Epithelial cell of proximal tubule (primary cell): ENCODE measurements at regions not wholly inside any gene's neighbourhood (a gene's known extent, or its start where the extent isn't known, plus 50 kb on each side); places are given as distances from the start of the nearest gene placed in this dataset.
A peak's percentile ranks its signal among the peaks of the same experiment; 100 is the strongest.

Experiments
- DNase-seq: peaks from one replicate; pipeline ENCODE4 v3.0.0-alpha.2; 2011; ENCODE audit warnings: low read depth
- H3K4me3 ChIP-seq: 2 replicates; pipeline ENCODE4 v1.5.1; 2011; ENCODE audit warnings: low read depth, mild to moderate bottlenecking, low read length
- CTCF ChIP-seq: conservative IDR thresholded peaks from 2 replicates; pipeline ENCODE4 v1.5.1; 2012; ENCODE audit warnings: low read depth, mild to moderate bottlenecking, low read length

- TF ChIP-seq CTCF: peak; percentile 27
- no peak overlapping the region for H3K4me3 ChIP-seq
- DNase-seq: no peak
These were observed 143.5 kb downstream of the B3GNT2 start for GRCh38 chr2:62339413-62339812.

GRCh38 chr2:62338111-62338510 lies 142.2 kb downstream of the B3GNT2 start:
- no peak overlapping the region for H3K4me3 ChIP-seq
- no peak for DNase-seq
- no peak for TF ChIP-seq CTCF

GRCh38 chr2:62337403-62337802 lies 141.5 kb downstream of the B3GNT2 start:
- no peak overlapping the region for H3K4me3 ChIP-seq
- no peak for DNase-seq
- no peak for TF ChIP-seq CTCF

- DNase-seq: no peak
- TF ChIP-seq CTCF: no peak
- no peak overlapping the region for H3K4me3 ChIP-seq
These were observed 139.7 kb downstream of the B3GNT2 start for GRCh38 chr2:62335612-62336011.

- H3K4me3 ChIP-seq: no peak overlapping the region
- no peak for TF ChIP-seq CTCF
- DNase-seq: no peak
These were observed 138.6 kb downstream of the B3GNT2 start for GRCh38 chr2:62334440-62335058.

- TF ChIP-seq CTCF: no peak
- H3K4me3 ChIP-seq: no peak overlapping the region
- no peak for DNase-seq
These were observed 138.1 kb downstream of the B3GNT2 start for GRCh38 chr2:62334009-62334408.

- no peak overlapping the region for H3K4me3 ChIP-seq
- no peak for TF ChIP-seq CTCF
- DNase-seq: no peak
These were observed 135.0 kb downstream of the B3GNT2 start for GRCh38 chr2:62330959-62331358.
